ENCODE measurements at regions not wholly inside any gene's neighbourhood (a gene's known extent, or its start where the extent isn't known, plus 50 kb on each side); places are given as distances from the start of the nearest gene placed in this dataset.

GRCh38 chr1:218846181-218846580, 327.5 kb upstream of the LYPLAL1 start:
- TF ChIP-seq CTCF (IDR thresholded peaks at IDR 0.05) (no peak), POLR2A (IDR thresholded peaks at IDR 0.05) (no peak)

Data from uterus (tissue), 2 donors.